Mesothelial cell of epicardium (in vitro differentiated cells): ENCODE measurements at regions not wholly inside any gene's neighbourhood (a gene's known extent, or its start where the extent isn't known, plus 50 kb on each side); places are given as distances from the start of the nearest gene placed in this dataset.

Experiments used
- DNase-seq, 2 experiments: peaks; one replicate each; pipeline ENCODE4 v3.0.0; 2021; ENCODE audit warnings: low spot score in 2 of 2; ENCODE audit not compliant: unreplicated experiment in 2 of 2
- H3K27ac Mint-ChIP-seq: 2 replicates; pipeline ENCODE4 v1.8.0; 2021; ENCODE audit warnings: mixed read lengths
- H3K27me3 Mint-ChIP-seq: 2 replicates; pipeline ENCODE4 v1.8.0; 2021; ENCODE audit warnings: low read depth, mixed read lengths
- H3K36me3 Mint-ChIP-seq: 2 replicates; pipeline ENCODE4 v1.8.0; 2021; ENCODE audit warnings: mixed read lengths
- H3K4me1 Mint-ChIP-seq: 2 replicates; pipeline ENCODE4 v1.8.0; 2021; ENCODE audit warnings: mixed read lengths
- H3K4me3 Mint-ChIP-seq: 2 replicates; pipeline ENCODE4 v1.8.0; 2021; ENCODE audit warnings: mild to moderate bottlenecking, moderate library complexity, mixed read lengths
- H3K9me3 Mint-ChIP-seq: 2 replicates; pipeline ENCODE4 v1.8.0; 2021; ENCODE audit warnings: mixed read lengths
- CTCF ChIP-seq: fragments of 200-600 bp; sonication (generic); IDR thresholded peaks from one replicate; pipeline ENCODE4 v1.5.0; 2021; ENCODE audit warnings: antibody characterized with exemption; ENCODE audit not compliant: unreplicated experiment

DNA sequence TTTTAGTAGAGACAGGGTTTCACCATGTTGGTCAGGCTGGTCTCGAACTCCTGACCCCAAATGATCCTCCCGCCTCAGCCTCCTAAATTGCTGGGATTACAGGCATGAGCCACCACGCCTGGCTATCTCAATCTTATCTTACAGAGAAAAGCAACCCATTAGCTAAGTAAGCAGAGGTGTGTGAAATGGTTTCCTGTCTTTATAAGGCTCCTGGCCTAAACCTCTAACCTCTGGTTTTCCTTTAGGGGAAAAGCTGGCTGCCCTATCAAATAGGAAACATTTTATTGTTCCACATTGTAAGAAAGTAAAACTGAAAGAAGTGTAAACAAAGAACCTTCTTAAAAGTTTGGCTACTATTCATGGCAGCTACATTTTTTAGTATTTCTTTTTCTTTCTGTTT, 78.3 kb upstream of the MORC3 start:
- no peak overlapping the region for H3K27ac Mint-ChIP-seq
- H3K27me3 Mint-ChIP-seq, result no peaks in the 10 kb centered on the region
- peaks cover 10% of the 10 kb centered on the region for H3K4me1 Mint-ChIP-seq
- TF ChIP-seq CTCF, result no peak
- no peak overlapping the region for H3K4me3 Mint-ChIP-seq
- peaks cover 17% of the 10 kb centered on the region for H3K36me3 Mint-ChIP-seq
- no peak for DNase-seq
- no peaks in the 10 kb centered on the region for H3K9me3 Mint-ChIP-seq

- Mint-ChIP-seq H3K4me1 (peaks cover 20% of the 10 kb centered on the region), H3K4me3 (no peak overlapping the region), H3K36me3 (peaks cover 18% of the 10 kb centered on the region), H3K27me3 (no peaks in the 10 kb centered on the region), H3K9me3 (no peaks in the 10 kb centered on the region), H3K27ac (no peak overlapping the region)
- no peak for DNase-seq
- TF ChIP-seq CTCF, result no peak
These were observed 74.9 kb upstream of the MORC3 start for GRCh38 chr21:36245115-36245514.

DNA sequence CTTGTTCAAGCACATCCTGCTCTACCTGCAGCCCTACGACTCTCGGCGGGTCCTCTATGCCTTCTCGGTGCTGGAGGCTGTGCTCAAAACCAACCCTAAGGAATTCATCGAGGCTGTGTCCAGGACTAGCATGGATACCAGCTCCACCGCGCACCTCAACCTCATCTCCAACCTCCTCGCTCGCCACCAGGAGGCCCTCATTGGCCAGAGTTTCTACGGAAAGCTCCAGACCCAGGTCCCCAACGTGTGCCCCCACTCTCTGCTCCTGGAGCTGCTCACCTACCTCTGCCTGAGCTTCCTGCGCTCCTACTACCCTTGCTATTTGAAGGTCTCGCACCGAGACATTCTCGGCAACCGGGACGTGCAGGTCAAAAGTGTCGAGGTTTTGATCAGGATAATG, 74.3 kb upstream of the MORC3 start:
- H3K27me3 Mint-ChIP-seq, result no peaks in the 10 kb centered on the region

GRCh38 chr21:36246080-36246631, 73.8 kb upstream of the MORC3 start:
- Mint-ChIP-seq H3K9me3 (no peaks in the 10 kb centered on the region), H3K4me3 (no peak overlapping the region), H3K36me3 (peaks cover 22% of the 10 kb centered on the region), H3K27me3 (no peaks in the 10 kb centered on the region), H3K27ac (no peak overlapping the region), H3K4me1 (peaks cover 20% of the 10 kb centered on the region)
- no peak for TF ChIP-seq CTCF
- DNase-seq, result no peak

More for the DNA sequence above, 74.3 kb upstream of the MORC3 start:
- Mint-ChIP-seq H3K4me1 (peaks cover 20% of the 10 kb centered on the region), H3K36me3 (peaks cover 18% of the 10 kb centered on the region), H3K4me3 (no peak overlapping the region), H3K9me3 (no peaks in the 10 kb centered on the region), H3K27ac (no peak overlapping the region)
- DNase-seq, result no peak
- no peak for TF ChIP-seq CTCF

DNA sequence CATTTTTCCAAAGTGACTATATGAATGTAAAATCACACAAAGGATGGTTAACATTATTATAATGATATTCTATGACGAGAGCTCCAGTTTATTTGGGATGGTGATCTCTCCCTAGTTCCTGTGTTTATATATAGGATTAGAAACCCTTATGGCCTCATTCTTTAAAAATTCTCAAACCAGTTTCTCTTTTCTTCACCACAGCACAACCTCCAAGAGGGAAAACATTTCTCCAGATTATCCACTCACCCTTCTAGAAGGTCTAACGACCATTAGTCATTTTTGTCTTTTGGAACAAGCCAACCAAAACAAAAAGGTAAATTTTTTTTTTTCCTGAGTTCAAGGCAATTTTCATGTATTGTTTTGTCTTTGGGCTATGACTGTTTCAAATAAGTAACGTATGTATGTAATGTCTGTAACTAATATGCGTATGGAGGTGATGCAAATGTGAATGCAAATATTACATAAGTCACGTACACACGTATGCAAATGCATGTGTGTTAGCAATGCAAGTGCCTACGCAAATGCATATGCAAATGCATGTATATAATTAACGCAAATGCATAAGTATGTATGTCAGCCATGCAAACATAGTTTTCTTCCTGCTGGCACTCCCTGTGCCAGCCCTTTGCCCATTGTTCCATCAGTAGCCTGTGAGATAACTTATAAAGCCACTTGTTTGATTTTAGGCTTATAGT, 72.5 kb upstream of the MORC3 start:
- peaks cover 22% of the 10 kb centered on the region for H3K36me3 Mint-ChIP-seq

More for the DNA sequence above, 72.5 kb upstream of the MORC3 start:
- Mint-ChIP-seq H3K4me1 (peaks cover 20% of the 10 kb centered on the region), H3K27me3 (no peaks in the 10 kb centered on the region), H3K4me3 (no peak overlapping the region), H3K27ac (peak overlapping the region; percentile 61), H3K9me3 (no peaks in the 10 kb centered on the region)
- no peak for TF ChIP-seq CTCF
- no peak for DNase-seq
